T-helper 2 cell (primary cell): ENCODE measurements at regions not wholly inside any gene's neighbourhood (a gene's known extent, or its start where the extent isn't known, plus 50 kb on each side); places are given as distances from the start of the nearest gene placed in this dataset.

ENCODE experiments used
- DNase-seq, 5 experiments: peaks; one replicate each; pipeline versions ENCODE4 v3.0.0 to v3.0.0-alpha.2; 2012 to 2022

- DNase-seq, result no peak
These were observed 441.7 kb upstream of the JARID2 start for GRCh38 chr6:14804001-14804784.

- DNase-seq, result no peak
These were observed 441.1 kb upstream of the JARID2 start for GRCh38 chr6:14804785-14805210.

DNA sequence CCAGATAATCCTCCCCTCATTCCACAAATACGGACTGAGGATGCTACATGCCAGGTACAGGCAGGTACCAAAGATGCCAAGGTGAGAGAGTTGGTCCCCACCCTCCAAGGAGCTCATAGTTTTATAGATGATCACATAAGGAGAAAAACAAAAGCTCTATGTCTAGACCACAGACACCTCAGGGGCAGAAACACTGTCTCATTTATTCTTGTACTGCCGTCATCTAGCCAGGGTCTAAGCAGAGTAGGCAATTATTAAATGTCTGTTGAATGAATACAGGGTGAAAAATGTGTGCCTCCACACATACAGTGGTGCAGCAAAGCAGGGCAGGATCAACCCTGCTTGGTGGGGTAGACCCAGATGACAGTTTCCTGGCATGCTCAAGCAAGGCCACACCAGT is 439.8 kb upstream of the JARID2 start:
- DNase-seq, result no peak

GRCh38 chr6:14807130-14807529 is 438.7 kb upstream of the JARID2 start:
- no peak for DNase-seq

DNA sequence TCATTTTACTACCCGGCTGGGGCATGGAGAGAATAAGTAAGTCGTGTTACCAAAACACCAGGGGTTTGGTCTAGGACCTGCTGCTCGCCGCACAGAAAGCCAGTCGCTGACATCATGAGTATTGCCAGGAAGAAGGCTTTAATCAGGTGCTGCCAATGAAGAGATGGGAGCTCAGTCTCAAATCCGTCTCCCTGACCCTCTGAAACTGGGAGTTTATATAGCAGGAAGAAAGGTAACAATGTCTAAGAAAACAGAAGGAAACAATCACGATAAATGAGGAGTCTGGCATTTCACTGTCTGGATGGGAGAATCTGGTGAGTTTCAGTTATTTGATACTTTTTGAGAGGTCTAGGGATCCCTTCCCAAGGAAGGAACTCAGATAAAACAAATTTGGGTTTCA is 437.9 kb upstream of the JARID2 start:
- DNase-seq, result no peak

GRCh38 chr6:14810021-14810420 is 435.8 kb upstream of the JARID2 start:
- DNase-seq, result no peak

GRCh38 chr6:14811775-14812428 is 434.0 kb upstream of the JARID2 start:
- DNase-seq, result no peak

- no peak for DNase-seq
These were observed 431.9 kb upstream of the JARID2 start for GRCh38 chr6:14814016-14814415.

GRCh38 chr6:14816116-14816859 is 429.6 kb upstream of the JARID2 start:
- no peak for DNase-seq

- DNase-seq, result no peak
These were observed 428.8 kb upstream of the JARID2 start for GRCh38 chr6:14817074-14817473.

DNA sequence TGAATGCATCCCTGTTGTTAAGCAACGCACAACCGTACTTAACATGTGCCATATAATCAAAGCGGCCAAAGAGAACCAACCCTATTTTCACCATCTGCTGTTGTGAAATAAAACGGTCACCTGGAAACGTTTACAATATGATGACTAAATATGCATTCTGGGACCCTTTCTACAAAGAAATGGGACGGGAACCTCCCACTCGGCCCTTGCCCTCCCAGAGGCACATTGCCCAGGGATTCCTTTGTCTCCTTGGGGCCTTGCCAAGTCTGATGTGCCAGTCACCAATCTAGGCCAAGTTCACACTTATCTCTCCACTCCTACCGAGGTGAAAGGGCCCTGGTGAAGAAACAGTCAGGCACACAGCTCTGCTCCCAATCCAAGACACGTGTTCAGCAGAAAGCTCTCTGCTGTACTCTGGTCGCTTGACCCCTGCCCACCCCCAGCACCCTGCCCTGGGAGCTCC is 427.4 kb upstream of the JARID2 start:
- no peak for DNase-seq

GRCh38 chr6:14819001-14819400 is 426.9 kb upstream of the JARID2 start:
- no peak for DNase-seq

- DNase-seq, result no peak
These were observed 425.9 kb upstream of the JARID2 start for GRCh38 chr6:14819840-14820420.

DNA sequence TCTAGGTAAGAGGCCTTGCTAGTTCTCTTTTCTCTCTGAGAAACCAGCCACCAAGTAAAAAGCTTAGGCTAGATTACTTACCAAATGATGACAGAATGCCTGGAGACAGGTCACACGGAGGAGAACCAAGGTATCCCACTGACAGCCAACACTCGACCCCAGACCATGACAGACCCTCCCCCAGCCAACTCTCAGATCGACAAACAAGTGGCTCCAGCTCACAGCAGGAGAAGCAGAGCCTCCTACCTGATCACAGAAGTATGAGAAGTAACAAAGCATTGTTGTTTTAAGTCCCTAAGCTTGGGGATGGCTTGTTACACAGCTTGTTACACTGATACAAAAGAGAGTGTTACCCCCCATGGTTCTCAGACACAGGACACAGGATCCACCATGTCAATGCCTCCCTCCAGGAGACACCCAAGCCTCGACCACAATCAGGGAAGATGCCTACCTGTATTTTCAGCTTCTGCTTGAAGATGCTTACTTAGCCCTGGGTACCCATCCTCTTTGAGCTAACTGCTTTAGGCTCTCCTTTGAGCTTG is 423.8 kb upstream of the JARID2 start:
- DNase-seq, result no peak

DNA sequence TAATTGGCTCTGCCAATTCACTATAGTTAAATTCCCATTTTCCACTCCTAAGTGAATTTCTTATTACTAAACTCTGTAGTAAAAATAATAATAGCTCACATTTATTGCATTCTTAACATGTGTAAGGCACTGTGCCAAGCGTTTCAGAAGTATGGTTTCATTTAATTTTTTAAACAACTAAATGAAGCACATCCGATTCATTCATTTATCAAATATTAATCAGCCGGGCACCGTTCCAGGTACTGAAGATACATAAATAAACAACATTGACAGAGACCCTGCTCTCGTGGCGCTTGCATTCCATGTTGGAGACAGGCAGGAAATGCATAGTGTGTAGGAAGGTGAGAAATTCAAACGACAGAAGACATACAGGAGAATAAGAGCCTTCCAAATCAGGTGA is 423.2 kb upstream of the JARID2 start:
- no peak for DNase-seq

GRCh38 chr6:14824060-14824459 is 421.8 kb upstream of the JARID2 start:
- no peak for DNase-seq

DNA sequence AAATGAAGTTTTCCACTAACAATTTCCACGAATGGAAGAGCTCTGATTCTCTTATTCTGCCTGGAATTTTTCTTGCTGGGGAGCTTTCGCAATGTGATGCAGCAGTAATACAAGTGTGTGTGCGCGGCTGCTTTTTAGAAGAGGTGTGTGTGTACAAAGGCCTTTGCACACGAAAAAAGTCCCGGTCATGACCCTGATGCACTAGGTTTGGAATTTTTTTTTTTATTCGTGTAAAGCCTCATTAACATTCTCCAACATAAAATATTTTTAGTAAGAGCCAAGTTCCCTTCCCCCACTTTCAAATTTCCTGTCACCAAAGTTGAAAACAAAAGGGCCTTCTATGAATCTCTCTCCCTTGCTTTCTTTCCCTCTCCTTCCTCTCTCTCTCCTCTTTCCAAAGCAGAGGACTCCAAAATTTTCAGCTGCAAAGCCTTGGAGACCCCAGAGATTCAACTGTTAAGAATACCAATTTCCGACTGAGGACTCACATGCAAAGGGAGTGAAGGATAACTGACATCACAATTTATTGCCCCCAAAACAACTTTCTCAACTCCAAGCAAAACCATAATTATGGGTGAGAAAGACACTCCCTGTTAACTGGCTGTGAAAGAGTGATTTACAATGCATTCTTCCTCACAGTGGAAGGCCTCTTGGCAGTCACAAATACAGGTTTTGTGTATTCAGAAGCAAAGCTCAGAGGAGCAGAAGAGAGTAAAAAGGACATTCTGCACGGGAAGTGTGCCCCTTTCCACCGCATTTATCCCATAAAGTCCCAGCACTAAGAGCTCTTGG is 421.2 kb upstream of the JARID2 start:
- DNase-seq, result no peak

DNA sequence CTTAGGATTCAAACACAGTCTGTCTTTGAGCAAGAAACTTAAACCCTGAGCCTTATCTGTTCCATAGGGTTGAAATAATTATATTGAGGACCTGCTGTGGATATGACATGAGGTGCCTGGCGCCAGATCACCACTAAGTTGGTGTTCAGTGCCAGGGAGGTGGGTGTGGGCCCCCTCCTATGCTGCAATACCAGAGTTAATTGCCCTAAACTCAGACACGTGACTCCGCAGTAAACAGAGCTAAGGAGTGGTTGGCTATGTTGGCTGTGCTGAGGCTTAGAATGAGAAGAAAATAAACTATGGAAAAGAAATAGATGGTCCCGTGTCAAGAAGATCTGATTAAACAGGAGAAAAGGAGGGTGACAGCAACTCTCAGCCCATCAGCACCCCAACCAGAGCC is 419.4 kb upstream of the JARID2 start:
- no peak for DNase-seq

DNA sequence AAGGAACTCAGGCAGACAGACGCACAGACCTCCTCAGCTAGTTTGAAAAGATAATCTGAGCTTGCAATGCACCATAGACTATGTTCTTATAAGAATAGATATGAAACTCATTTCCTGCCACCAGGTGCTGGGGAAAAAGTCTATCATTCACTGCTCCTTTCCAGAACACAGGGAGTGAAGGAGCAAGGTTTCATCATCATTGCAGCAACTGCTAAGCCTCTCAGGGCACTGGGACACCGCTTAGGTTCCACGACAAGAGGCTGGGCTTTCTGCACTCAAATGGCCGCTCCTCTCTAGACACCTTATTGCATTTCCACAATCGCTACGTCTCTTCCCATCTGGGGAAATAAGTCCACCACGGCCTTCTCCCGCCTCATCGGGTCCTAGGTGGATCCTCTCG is 418.5 kb upstream of the JARID2 start:
- no peak for DNase-seq

GRCh38 chr6:14828201-14828611 is 417.7 kb upstream of the JARID2 start:
- no peak for DNase-seq

- no peak for DNase-seq
These were observed 414.8 kb upstream of the JARID2 start for GRCh38 chr6:14831070-14831469.

- no peak for DNase-seq
These were observed 413.9 kb upstream of the JARID2 start for GRCh38 chr6:14831937-14832336.
